T-helper 2 cell (primary cell): ENCODE measurements at regions not wholly inside any gene's neighbourhood (a gene's known extent, or its start where the extent isn't known, plus 50 kb on each side); places are given as distances from the start of the nearest gene placed in this dataset.
"Not testable (repeated sequence)": the region's sequence is repeated elsewhere in the genome, so short reads cannot be mapped to it uniquely, and the experiment has no call there.

Experiments
- DNase-seq, 5 experiments: peaks; one replicate each; pipeline versions ENCODE4 v3.0.0 to v3.0.0-alpha.2; 2012 to 2022

GRCh38 chr7:153541903-153542302 lies 510.3 kb upstream of the DPP6 start:
- no peak for DNase-seq

- no peak for DNase-seq
These were observed 509.0 kb upstream of the DPP6 start for GRCh38 chr7:153543232-153543631.

GRCh38 chr7:153550173-153550572 lies 502.0 kb upstream of the DPP6 start:
- DNase-seq = no peak

- no peak for DNase-seq
These were observed 487.8 kb upstream of the DPP6 start for GRCh38 chr7:153564391-153564790.

GRCh38 chr7:153566324-153566723 lies 485.9 kb upstream of the DPP6 start:
- DNase-seq = no peak

GRCh38 chr7:153567426-153567825 lies 484.8 kb upstream of the DPP6 start:
- DNase-seq = no peak

- DNase-seq = not testable (repeated sequence)
These were observed 482.7 kb upstream of the DPP6 start for GRCh38 chr7:153569520-153569919.

GRCh38 chr7:153576096-153576495 lies 476.1 kb upstream of the DPP6 start:
- DNase-seq = no peak

GRCh38 chr7:153581419-153581818 lies 470.8 kb upstream of the DPP6 start:
- no peak for DNase-seq

GRCh38 chr7:153584132-153584531 lies 468.1 kb upstream of the DPP6 start:
- no peak for DNase-seq

GRCh38 chr7:153588586-153588985 lies 463.6 kb upstream of the DPP6 start:
- no peak for DNase-seq

- no peak for DNase-seq
These were observed 462.1 kb upstream of the DPP6 start for GRCh38 chr7:153590136-153590535.

- no peak for DNase-seq
These were observed 461.6 kb upstream of the DPP6 start for GRCh38 chr7:153590571-153590970.

- DNase-seq = no peak
These were observed 444.8 kb upstream of the DPP6 start for GRCh38 chr7:153607354-153607753.

- no peak for DNase-seq
These were observed 435.4 kb upstream of the DPP6 start for GRCh38 chr7:153616711-153617325.

- DNase-seq = no peak
These were observed 424.9 kb upstream of the DPP6 start for GRCh38 chr7:153627323-153627722.

- no peak for DNase-seq
These were observed 423.8 kb upstream of the DPP6 start for GRCh38 chr7:153628406-153628805.

- DNase-seq = no peak
These were observed 423.4 kb upstream of the DPP6 start for GRCh38 chr7:153628825-153629224.

GRCh38 chr7:153638821-153639435 lies 413.3 kb upstream of the DPP6 start:
- DNase-seq = no peak

- DNase-seq = no peak
These were observed 411.6 kb upstream of the DPP6 start for GRCh38 chr7:153640586-153640985.

- no peak for DNase-seq
These were observed 411.0 kb upstream of the DPP6 start for GRCh38 chr7:153641199-153641598.

- no peak for DNase-seq
These were observed 409.2 kb upstream of the DPP6 start for GRCh38 chr7:153642989-153643388.

GRCh38 chr7:153657182-153657800 lies 394.9 kb upstream of the DPP6 start:
- DNase-seq = no peak

GRCh38 chr7:153675131-153675530 lies 377.1 kb upstream of the DPP6 start:
- DNase-seq = no peak
